Left cardiac atrium (tissue), 4 donors: ENCODE measurements at regions not wholly inside any gene's neighbourhood (a gene's known extent, or its start where the extent isn't known, plus 50 kb on each side); places are given as distances from the start of the nearest gene placed in this dataset.
"Not testable (repeated sequence)": the region's sequence is repeated elsewhere in the genome, so short reads cannot be mapped to it uniquely, and the experiment has no call there.

Source experiments
- ATAC-seq, 2 donors: fragments of 200-7000 bp; cut with Tn5 transposase; one replicate each; pipeline ENCODE4 v1.9.1; 2020; ENCODE audit warnings: mild to moderate bottlenecking in 2 of 2, moderate library complexity in 2 of 2
- DNase-seq: peaks from one replicate; pipeline ENCODE4 v3.0.0-alpha.2; 2020
- intact Hi-C, 2 donors: fragments of 100-400 bp; cut with DNase I; formaldehyde crosslinking; loops; one replicate each; pipeline versions ENCODE4 v1.14.1 to v1.15.1; 2022 to 2023
- donor health status: DM: no; HTN: yes; CAD: no.
- donor health status: DM: no; HTN: yes; CAD: no; lungs with severe emphysema.
- donor health status: DM: yes; HTN: yes; CAD: no.
- donor health status: Dilated cardiomyopathy.

- DNase-seq, result no peak
- no peak for ATAC-seq
- intact Hi-C loops, result no loop called here
These were observed 50.3 kb upstream of the SNRK start for GRCh38 chr3:43236008-43236407.

GRCh38 chr3:43233062-43233461 lies 53.3 kb upstream of the SNRK start:
- DNase-seq (no peak), ATAC-seq (no peak)
- intact Hi-C loops, result no loop called here

GRCh38 chr3:43231276-43232000 lies 54.9 kb upstream of the SNRK start:
- ATAC-seq, result no peak
- intact Hi-C loops, result no loop called here
- no peak for DNase-seq

- DNase-seq, ATAC-seq: not testable (repeated sequence)
- intact Hi-C loops, result loop anchor here in 1 of 2 donors (10.0 kb wide), 1 partner anchor 55 kb away; the partner anchor contains the start of gene SNRK
These were observed 56.5 kb upstream of the SNRK start for GRCh38 chr3:43229865-43230264.

GRCh38 chr3:43227685-43228084 lies 58.7 kb upstream of the SNRK start:
- not testable (repeated sequence) for DNase-seq, ATAC-seq
- intact Hi-C loops, result loop anchor here in 1 of 2 donors (10.0 kb wide), 1 partner anchor 57 kb away; the partner anchor contains the start of gene SNRK

GRCh38 chr3:43224405-43225073 lies 61.8 kb upstream of the SNRK start:
- DNase-seq, result no peak
- no peak for ATAC-seq
- intact Hi-C loops, result loop anchor here (5.0 to 10.0 kb wide), 2 partner anchors 60 to 278 kb away; partner anchors contain the start of gene SNRK (in 1 of the 2)

- ATAC-seq, result no peak
- no peak for DNase-seq
- intact Hi-C loops, result loop anchor here (5.0 to 10.0 kb wide), 2 partner anchors 61 to 278 kb away; partner anchors contain the start of gene SNRK (in 1 of the 2)
These were observed 62.5 kb upstream of the SNRK start for GRCh38 chr3:43223670-43224364.

GRCh38 chr3:43222590-43222989 lies 63.8 kb upstream of the SNRK start:
- no peak for ATAC-seq
- intact Hi-C loops, result loop anchor here (5.0 to 10.0 kb wide), 2 partner anchors 62 to 280 kb away; partner anchors contain the start of gene SNRK (in 1 of the 2)
- DNase-seq, result no peak

GRCh38 chr3:43221076-43221475 lies 65.3 kb upstream of the SNRK start:
- no peak for DNase-seq
- ATAC-seq, result no peak
- intact Hi-C loops, result loop anchor here (5.0 to 10.0 kb wide), 2 partner anchors 64 to 281 kb away; partner anchors contain the start of gene SNRK (in 1 of the 2)

GRCh38 chr3:43219616-43220015 lies 66.7 kb upstream of the SNRK start:
- DNase-seq (no peak), ATAC-seq (no peak)
- intact Hi-C loops, result loop anchor here (5.0 to 10.0 kb wide), 2 partner anchors 65 to 283 kb away; partner anchors contain the start of gene SNRK (in 1 of the 2)

GRCh38 chr3:43218921-43219320 lies 67.4 kb upstream of the SNRK start:
- intact Hi-C loops, result no loop called here
- ATAC-seq, result no peak

GRCh38 chr3:43218156-43218555 lies 68.2 kb upstream of the SNRK start:
- intact Hi-C loops, result no loop called here
- no peak for ATAC-seq
- DNase-seq, result no peak

More at GRCh38 chr3:43218921-43219320, 67.4 kb upstream of the SNRK start:
- no peak for DNase-seq

- no peak for DNase-seq
- intact Hi-C loops, result no loop called here
- ATAC-seq, result no peak
These were observed 68.7 kb upstream of the SNRK start for GRCh38 chr3:43217633-43218032.

GRCh38 chr3:43217206-43217605 lies 69.1 kb upstream of the SNRK start:
- intact Hi-C loops, result no loop called here
- DNase-seq (no peak), ATAC-seq (no peak)

GRCh38 chr3:43215663-43216275 lies 70.6 kb upstream of the SNRK start:
- intact Hi-C loops, result no loop called here

GRCh38 chr3:43215138-43215537 lies 71.2 kb upstream of the SNRK start:
- no peak for DNase-seq
- no peak for ATAC-seq
- intact Hi-C loops, result no loop called here

More at GRCh38 chr3:43215663-43216275, 70.6 kb upstream of the SNRK start:
- no peak for ATAC-seq
- no peak for DNase-seq

GRCh38 chr3:43214616-43215015 lies 71.7 kb upstream of the SNRK start:
- intact Hi-C loops, result no loop called here
- ATAC-seq (no peak), DNase-seq (no peak)

GRCh38 chr3:43213631-43214030 lies 72.7 kb upstream of the SNRK start:
- ATAC-seq, result no peak
- intact Hi-C loops, result no loop called here
- no peak for DNase-seq
